PFSK-1 (cell line): ENCODE measurements at regions not wholly inside any gene's neighbourhood (a gene's known extent, or its start where the extent isn't known, plus 50 kb on each side); places are given as distances from the start of the nearest gene placed in this dataset.

Experiments
- FOXP2 ChIP-seq: optimal IDR thresholded peaks from 2 replicates; pipeline ENCODE3; 2011; ENCODE audit warnings: borderline replicate concordance, control low read depth, inconsistent platforms; ENCODE audit not compliant: insufficient read depth; ENCODE audit errors: extremely low read length, extremely low read depth
- POLR2AphosphoS5 ChIP-seq: IDR thresholded peaks from 2 replicates; pipeline ENCODE4 v1.6.1; 2012; ENCODE audit warnings: low read depth, mild to moderate bottlenecking, control low read depth, low read length, moderate library complexity
- REST ChIP-seq, 2 experiments: IDR thresholded peaks; 2 replicates each; pipeline versions ENCODE4 v1.6.1 to v1.8.0; 2011 to 2012; ENCODE audit warnings: low read depth in 2 of 2, low read length in 2 of 2, control low read depth in 1 of 2, inconsistent platforms in 1 of 2, mild to moderate bottlenecking in 1 of 2, moderate library complexity in 1 of 2; ENCODE audit not compliant: insufficient read depth in 1 of 2
- SIN3A ChIP-seq: IDR thresholded peaks from 2 replicates; pipeline ENCODE4 v1.6.1; 2012; ENCODE audit warnings: mild to moderate bottlenecking, low read length, moderate library complexity, borderline replicate concordance; ENCODE audit not compliant: insufficient read depth
- TAF1 ChIP-seq: IDR thresholded peaks from 2 replicates; pipeline ENCODE4 v1.6.1; 2012; ENCODE audit warnings: low read length, control low read depth, borderline replicate concordance; ENCODE audit not compliant: insufficient read depth

DNA sequence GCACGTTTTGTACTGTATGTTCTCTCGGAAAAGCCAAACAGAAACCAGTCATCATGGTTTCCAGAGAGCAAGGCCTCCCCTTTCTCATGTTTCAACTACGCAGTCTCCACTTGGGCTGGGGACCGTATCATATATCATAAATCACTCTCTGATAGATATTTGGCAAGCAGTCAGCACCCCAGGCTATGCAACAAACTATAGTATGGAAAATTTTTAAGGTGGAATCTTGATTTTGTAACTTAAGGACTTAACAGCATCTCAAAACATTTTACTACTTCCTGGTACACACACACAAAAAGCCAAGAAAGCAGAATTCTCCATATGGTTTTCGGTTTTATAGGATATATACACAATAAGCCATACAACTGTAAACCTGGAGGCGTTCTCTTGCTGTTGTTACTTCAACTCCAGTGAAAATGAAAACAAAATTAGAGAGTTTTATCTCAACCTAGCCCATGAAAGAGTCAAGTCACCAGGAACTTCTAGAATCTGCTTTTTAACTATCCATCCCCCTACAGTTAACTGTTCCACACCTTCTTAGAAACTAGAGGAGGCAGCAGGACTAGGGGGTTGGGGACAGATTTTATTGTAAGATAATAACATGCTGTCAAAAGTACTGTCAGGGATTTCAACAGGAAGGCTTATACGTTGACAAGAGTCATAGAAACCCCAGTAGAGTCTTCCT is 283.4 kb downstream of the NFIB start:
- TF ChIP-seq REST (IDR thresholded peaks at IDR 0.05; ENCODE audit: insufficient read depth in 1 of 2, low read depth in 2 of 2, low read length in 2 of 2) (no peak), POLR2AphosphoS5 (no peak), TAF1 (peak; percentile 65; the same call in 1 of the 2 replicates), SIN3A (no peak), FOXP2 (no peak)
